ENCODE measurements at regions not wholly inside any gene's neighbourhood (a gene's known extent, or its start where the extent isn't known, plus 50 kb on each side); places are given as distances from the start of the nearest gene placed in this dataset.

DNA sequence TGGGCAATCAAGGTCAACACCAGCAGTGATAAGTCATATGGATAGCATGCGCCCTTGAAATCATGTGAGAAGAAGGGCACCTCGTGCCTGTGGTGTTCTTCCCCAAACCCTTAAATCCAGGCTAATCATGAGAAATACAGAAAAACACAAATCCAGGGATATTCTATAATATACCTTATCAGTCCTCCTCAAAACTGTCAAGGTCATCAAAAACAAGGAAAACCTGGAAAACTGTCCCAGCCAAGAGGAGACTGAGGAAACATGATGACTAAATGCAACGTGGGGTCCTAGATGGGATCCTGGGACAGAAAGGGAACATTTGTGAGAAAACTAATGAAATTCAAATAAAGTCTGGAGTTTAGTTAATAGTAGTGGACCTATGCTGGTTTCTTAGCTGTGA, 201.8 kb upstream of the FAM9B start:
- no peaks in the 10 kb centered on the region for H3K79me2 ChIP-seq (replicated peaks; ENCODE audit: insufficient read depth)
- no peaks in the 10 kb centered on the region for H3K4me1 ChIP-seq (ENCODE audit: insufficient read depth)
- no peak for DNase-seq (ENCODE audit: low spot score)
- Mint-ChIP-seq H3K27ac (no peak overlapping the region), H3K4me3 (no peak overlapping the region), H3K27me3 (ENCODE audit: insufficient read depth, low read depth, poor library complexity) (peaks cover 2% of the 10 kb centered on the region), H3K36me3 (ENCODE audit: low read depth) (no peaks in the 10 kb centered on the region), H3K9me3 (no peaks in the 10 kb centered on the region), H3K4me1 (no peaks in the 10 kb centered on the region)
- no peak for ATAC-seq
- H4K20me1 ChIP-seq (replicated peaks; ENCODE audit: insufficient read depth), result no peaks in the 10 kb centered on the region
- no peak overlapping the region for H2AFZ ChIP-seq
- H3K36me3 ChIP-seq (ENCODE audit: insufficient read depth), result no peaks in the 10 kb centered on the region
- H3K27ac ChIP-seq (ENCODE audit: low read depth), result no peak overlapping the region
- TF ChIP-seq ZNF331 (CRISPR knock-in tag; IDR thresholded peaks at IDR 0.05; ENCODE audit: low read depth) (no peak), JUNB (IDR thresholded peaks at IDR 0.05; ENCODE audit: unreplicated experiment) (no peak), ZNF114 (CRISPR knock-in tag; IDR thresholded peaks at IDR 0.05) (no peak), EZH2 (IDR thresholded peaks at IDR 0.05; ENCODE audit: low read depth, unreplicated experiment) (no peak), CREB1 (CRISPR knock-in tag; IDR thresholded peaks at IDR 0.05; ENCODE audit: low read depth) (no peak), STAT1 (IDR thresholded peaks at IDR 0.05; ENCODE audit: unreplicated experiment) (no peak), EZH2phosphoT487 (IDR thresholded peaks at IDR 0.05; ENCODE audit: unreplicated experiment) (no peak), POLR2AphosphoS5 (IDR thresholded peaks at IDR 0.05; ENCODE audit: low read depth) (no peak), NANOG (IDR thresholded peaks at IDR 0.05; ENCODE audit: borderline replicate concordance) (no peak)
- TF ChIP-seq, protein P1, sequence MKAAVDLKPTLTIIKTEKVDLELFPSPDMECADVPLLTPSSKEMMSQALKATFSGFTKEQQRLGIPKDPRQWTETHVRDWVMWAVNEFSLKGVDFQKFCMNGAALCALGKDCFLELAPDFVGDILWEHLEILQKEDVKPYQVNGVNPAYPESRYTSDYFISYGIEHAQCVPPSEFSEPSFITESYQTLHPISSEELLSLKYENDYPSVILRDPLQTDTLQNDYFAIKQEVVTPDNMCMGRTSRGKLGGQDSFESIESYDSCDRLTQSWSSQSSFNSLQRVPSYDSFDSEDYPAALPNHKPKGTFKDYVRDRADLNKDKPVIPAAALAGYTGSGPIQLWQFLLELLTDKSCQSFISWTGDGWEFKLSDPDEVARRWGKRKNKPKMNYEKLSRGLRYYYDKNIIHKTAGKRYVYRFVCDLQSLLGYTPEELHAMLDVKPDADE (IDR thresholded peaks at IDR 0.05), result no peak
- TF ChIP-seq, protein P2, sequence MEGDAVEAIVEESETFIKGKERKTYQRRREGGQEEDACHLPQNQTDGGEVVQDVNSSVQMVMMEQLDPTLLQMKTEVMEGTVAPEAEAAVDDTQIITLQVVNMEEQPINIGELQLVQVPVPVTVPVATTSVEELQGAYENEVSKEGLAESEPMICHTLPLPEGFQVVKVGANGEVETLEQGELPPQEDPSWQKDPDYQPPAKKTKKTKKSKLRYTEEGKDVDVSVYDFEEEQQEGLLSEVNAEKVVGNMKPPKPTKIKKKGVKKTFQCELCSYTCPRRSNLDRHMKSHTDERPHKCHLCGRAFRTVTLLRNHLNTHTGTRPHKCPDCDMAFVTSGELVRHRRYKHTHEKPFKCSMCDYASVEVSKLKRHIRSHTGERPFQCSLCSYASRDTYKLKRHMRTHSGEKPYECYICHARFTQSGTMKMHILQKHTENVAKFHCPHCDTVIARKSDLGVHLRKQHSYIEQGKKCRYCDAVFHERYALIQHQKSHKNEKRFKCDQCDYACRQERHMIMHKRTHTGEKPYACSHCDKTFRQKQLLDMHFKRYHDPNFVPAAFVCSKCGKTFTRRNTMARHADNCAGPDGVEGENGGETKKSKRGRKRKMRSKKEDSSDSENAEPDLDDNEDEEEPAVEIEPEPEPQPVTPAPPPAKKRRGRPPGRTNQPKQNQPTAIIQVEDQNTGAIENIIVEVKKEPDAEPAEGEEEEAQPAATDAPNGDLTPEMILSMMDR (conservative IDR thresholded peaks at IDR 0.05; ENCODE audit: low read depth in 2 of 2), result no peak
- TF ChIP-seq, protein P3, sequence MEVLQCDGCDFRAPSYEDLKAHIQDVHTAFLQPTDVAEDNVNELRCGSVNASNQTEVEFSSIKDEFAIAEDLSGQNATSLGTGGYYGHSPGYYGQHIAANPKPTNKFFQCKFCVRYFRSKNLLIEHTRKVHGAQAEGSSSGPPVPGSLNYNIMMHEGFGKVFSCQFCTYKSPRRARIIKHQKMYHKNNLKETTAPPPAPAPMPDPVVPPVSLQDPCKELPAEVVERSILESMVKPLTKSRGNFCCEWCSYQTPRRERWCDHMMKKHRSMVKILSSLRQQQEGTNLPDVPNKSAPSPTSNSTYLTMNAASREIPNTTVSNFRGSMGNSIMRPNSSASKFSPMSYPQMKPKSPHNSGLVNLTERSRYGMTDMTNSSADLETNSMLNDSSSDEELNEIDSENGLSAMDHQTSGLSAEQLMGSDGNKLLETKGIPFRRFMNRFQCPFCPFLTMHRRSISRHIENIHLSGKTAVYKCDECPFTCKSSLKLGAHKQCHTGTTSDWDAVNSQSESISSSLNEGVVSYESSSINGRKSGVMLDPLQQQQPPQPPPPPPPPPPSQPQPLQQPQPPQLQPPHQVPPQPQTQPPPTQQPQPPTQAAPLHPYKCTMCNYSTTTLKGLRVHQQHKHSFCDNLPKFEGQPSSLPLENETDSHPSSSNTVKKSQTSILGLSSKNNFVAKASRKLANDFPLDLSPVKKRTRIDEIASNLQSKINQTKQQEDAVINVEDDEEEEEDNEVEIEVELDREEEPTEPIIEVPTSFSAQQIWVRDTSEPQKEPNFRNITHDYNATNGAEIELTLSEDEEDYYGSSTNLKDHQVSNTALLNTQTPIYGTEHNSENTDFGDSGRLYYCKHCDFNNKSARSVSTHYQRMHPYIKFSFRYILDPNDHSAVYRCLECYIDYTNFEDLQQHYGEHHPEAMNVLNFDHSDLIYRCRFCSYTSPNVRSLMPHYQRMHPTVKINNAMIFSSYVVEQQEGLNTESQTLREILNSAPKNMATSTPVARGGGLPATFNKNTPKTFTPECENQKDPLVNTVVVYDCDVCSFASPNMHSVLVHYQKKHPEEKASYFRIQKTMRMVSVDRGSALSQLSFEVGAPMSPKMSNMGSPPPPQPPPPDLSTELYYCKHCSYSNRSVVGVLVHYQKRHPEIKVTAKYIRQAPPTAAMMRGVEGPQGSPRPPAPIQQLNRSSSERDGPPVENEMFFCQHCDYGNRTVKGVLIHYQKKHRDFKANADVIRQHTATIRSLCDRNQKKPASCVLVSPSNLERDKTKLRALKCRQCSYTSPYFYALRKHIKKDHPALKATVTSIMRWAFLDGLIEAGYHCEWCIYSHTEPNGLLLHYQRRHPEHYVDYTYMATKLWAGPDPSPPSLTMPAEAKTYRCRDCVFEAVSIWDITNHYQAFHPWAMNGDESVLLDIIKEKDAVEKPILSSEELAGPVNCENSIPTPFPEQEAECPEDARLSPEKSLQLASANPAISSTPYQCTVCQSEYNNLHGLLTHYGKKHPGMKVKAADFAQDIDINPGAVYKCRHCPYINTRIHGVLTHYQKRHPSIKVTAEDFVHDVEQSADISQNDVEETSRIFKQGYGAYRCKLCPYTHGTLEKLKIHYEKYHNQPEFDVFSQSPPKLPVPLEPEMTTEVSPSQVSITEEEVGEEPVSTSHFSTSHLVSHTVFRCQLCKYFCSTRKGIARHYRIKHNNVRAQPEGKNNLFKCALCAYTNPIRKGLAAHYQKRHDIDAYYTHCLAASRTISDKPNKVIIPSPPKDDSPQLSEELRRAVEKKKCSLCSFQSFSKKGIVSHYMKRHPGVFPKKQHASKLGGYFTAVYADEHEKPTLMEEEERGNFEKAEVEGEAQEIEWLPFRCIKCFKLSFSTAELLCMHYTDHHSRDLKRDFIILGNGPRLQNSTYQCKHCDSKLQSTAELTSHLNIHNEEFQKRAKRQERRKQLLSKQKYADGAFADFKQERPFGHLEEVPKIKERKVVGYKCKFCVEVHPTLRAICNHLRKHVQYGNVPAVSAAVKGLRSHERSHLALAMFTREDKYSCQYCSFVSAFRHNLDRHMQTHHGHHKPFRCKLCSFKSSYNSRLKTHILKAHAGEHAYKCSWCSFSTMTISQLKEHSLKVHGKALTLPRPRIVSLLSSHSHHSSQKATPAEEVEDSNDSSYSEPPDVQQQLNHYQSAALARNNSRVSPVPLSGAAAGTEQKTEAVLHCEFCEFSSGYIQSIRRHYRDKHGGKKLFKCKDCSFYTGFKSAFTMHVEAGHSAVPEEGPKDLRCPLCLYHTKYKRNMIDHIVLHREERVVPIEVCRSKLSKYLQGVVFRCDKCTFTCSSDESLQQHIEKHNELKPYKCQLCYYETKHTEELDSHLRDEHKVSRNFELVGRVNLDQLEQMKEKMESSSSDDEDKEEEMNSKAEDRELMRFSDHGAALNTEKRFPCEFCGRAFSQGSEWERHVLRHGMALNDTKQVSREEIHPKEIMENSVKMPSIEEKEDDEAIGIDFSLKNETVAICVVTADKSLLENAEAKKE (CRISPR knock-in tag; IDR thresholded peaks at IDR 0.05), result no peak
- TF ChIP-seq, protein P4, sequence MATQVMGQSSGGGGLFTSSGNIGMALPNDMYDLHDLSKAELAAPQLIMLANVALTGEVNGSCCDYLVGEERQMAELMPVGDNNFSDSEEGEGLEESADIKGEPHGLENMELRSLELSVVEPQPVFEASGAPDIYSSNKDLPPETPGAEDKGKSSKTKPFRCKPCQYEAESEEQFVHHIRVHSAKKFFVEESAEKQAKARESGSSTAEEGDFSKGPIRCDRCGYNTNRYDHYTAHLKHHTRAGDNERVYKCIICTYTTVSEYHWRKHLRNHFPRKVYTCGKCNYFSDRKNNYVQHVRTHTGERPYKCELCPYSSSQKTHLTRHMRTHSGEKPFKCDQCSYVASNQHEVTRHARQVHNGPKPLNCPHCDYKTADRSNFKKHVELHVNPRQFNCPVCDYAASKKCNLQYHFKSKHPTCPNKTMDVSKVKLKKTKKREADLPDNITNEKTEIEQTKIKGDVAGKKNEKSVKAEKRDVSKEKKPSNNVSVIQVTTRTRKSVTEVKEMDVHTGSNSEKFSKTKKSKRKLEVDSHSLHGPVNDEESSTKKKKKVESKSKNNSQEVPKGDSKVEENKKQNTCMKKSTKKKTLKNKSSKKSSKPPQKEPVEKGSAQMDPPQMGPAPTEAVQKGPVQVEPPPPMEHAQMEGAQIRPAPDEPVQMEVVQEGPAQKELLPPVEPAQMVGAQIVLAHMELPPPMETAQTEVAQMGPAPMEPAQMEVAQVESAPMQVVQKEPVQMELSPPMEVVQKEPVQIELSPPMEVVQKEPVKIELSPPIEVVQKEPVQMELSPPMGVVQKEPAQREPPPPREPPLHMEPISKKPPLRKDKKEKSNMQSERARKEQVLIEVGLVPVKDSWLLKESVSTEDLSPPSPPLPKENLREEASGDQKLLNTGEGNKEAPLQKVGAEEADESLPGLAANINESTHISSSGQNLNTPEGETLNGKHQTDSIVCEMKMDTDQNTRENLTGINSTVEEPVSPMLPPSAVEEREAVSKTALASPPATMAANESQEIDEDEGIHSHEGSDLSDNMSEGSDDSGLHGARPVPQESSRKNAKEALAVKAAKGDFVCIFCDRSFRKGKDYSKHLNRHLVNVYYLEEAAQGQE (IDR thresholded peaks at IDR 0.05; ENCODE audit: unreplicated experiment), result no peak
- no peaks in the 10 kb centered on the region for H3K9me2 ChIP-seq (ENCODE audit: insufficient read depth)
- no peaks in the 10 kb centered on the region for H3K27me3 ChIP-seq (ENCODE audit: insufficient read depth)
- no peak overlapping the region for H3K4me3 ChIP-seq
- H3F3A ChIP-seq (replicated peaks; ENCODE audit: low read depth), result no peaks in the 10 kb centered on the region
- no peak overlapping the region for H3K4me2 ChIP-seq

All from GM23338 (cell line).